Liver (tissue), 7 donors: ENCODE measurements at regions not wholly inside any gene's neighbourhood (a gene's known extent, or its start where the extent isn't known, plus 50 kb on each side); places are given as distances from the start of the nearest gene placed in this dataset.

Source experiments
- DNase-seq: peaks from one replicate; pipeline ENCODE4 v3.0.0-alpha.2; 2017; ENCODE audit warnings: low spot score
- H3K27ac ChIP-seq, 2 donors: one replicate each; pipeline ENCODE4 v1.7.0; 2013; ENCODE audit warnings: inconsistent platforms in 2 of 2, low read length in 2 of 2, control low read depth in 1 of 2, low read depth in 1 of 2, mild to moderate bottlenecking in 1 of 2
- H3K27me3 ChIP-seq, 4 donors: one replicate each; pipeline versions ENCODE4 v1.6.1 to v1.7.0; 2013; ENCODE audit warnings: low read length in 3 of 4, inconsistent platforms in 1 of 4, mild to moderate bottlenecking in 1 of 4, moderate library complexity in 1 of 4; ENCODE audit not compliant: control insufficient read depth in 4 of 4, insufficient read depth in 4 of 4
- H3K36me3 ChIP-seq, 4 donors: one replicate each; pipeline versions ENCODE4 v1.6.1 to v1.7.0; 2013; ENCODE audit warnings: low read length in 3 of 4, mild to moderate bottlenecking in 3 of 4, low read depth in 1 of 4, moderate library complexity in 1 of 4; ENCODE audit not compliant: control insufficient read depth in 4 of 4, insufficient read depth in 3 of 4
- H3K4me1 ChIP-seq, 4 donors: one replicate each; pipeline versions ENCODE4 v1.6.1 to v1.7.0; 2013; ENCODE audit warnings: low read length in 3 of 4, mild to moderate bottlenecking in 3 of 4, moderate library complexity in 1 of 4; ENCODE audit not compliant: control insufficient read depth in 4 of 4, insufficient read depth in 4 of 4
- H3K4me3 ChIP-seq, 3 donors: one replicate each; pipeline versions ENCODE4 v1.6.1 to v1.7.0; 2013; ENCODE audit warnings: low read length in 3 of 3, control low read depth in 1 of 3, low read depth in 1 of 3, mild to moderate bottlenecking in 1 of 3
- H3K9ac ChIP-seq, 2 donors: one replicate each; pipeline ENCODE4 v1.7.0; 2013; ENCODE audit warnings: low read length in 2 of 2, mild to moderate bottlenecking in 2 of 2, moderate library complexity in 2 of 2, control low read depth in 1 of 2, low read depth in 1 of 2
- H3K9me3 ChIP-seq, 4 donors: one replicate each; pipeline versions ENCODE4 v1.6.1 to v1.7.0; 2013; ENCODE audit warnings: low read length in 3 of 4; ENCODE audit not compliant: control insufficient read depth in 4 of 4
- ATF3 ChIP-seq: IDR thresholded peaks from 2 replicates; pipeline ENCODE4 v1.6.1; 2016; ENCODE audit warnings: antibody characterized with exemption
- FOXA1 ChIP-seq: IDR thresholded peaks from 2 replicates; pipeline ENCODE4 v1.6.1; 2016; ENCODE audit warnings: antibody characterized with exemption
- FOXA2 ChIP-seq: IDR thresholded peaks from 2 replicates; pipeline ENCODE4 v1.6.1; 2016; ENCODE audit warnings: antibody characterized with exemption
- HNF4A ChIP-seq, 2 donors: conservative IDR thresholded peaks; 2 replicates each; pipeline ENCODE4 v1.6.1; 2016; ENCODE audit warnings: antibody characterized with exemption in 2 of 2, mild to moderate bottlenecking in 2 of 2
- HNF4G ChIP-seq: IDR thresholded peaks from 2 replicates; pipeline ENCODE4 v1.6.1; 2016; ENCODE audit warnings: antibody characterized with exemption
- JUND ChIP-seq, 2 donors: IDR thresholded peaks; 2 replicates each; pipeline ENCODE4 v1.6.1; 2016; ENCODE audit warnings: antibody characterized with exemption in 2 of 2
- NR2F2 ChIP-seq: IDR thresholded peaks from 2 replicates; pipeline ENCODE4 v1.6.1; 2016; ENCODE audit warnings: antibody characterized with exemption
- RAD21 ChIP-seq, 2 donors: IDR thresholded peaks; 2 replicates each; pipeline ENCODE4 v1.6.1; 2016; ENCODE audit warnings: antibody characterized with exemption in 2 of 2, mild to moderate bottlenecking in 2 of 2
- RXRA ChIP-seq, 2 donors: IDR thresholded peaks; 2 replicates each; pipeline ENCODE4 v1.6.1; 2017 to 2018; ENCODE audit warnings: antibody characterized with exemption in 2 of 2, mild to moderate bottlenecking in 1 of 2
- SP1 ChIP-seq: IDR thresholded peaks from 2 replicates; pipeline ENCODE4 v1.6.1; 2018; ENCODE audit warnings: antibody characterized with exemption, mild to moderate bottlenecking
- TAF1 ChIP-seq: conservative IDR thresholded peaks from 2 replicates; pipeline ENCODE4 v1.6.1; 2016; ENCODE audit warnings: antibody characterized with exemption, mild to moderate bottlenecking
- YY1 ChIP-seq: IDR thresholded peaks from 2 replicates; pipeline ENCODE4 v1.6.1; 2016; ENCODE audit warnings: antibody characterized with exemption, mild to moderate bottlenecking
- ZBTB33 ChIP-seq: IDR thresholded peaks from 2 replicates; pipeline ENCODE4 v1.6.1; 2016; ENCODE audit warnings: antibody characterized with exemption
- WGBS: extraction: QIAGEN DNeasy Blood & Tissue Kit; methylation state at CpG from one replicate; pipeline ENCODE4 v1.1.7; 2013; 5-methylcytosine and 5-hydroxymethylcytosine counted together
- TF ChIP-seq, protein P1 (sequence below): IDR thresholded peaks from 2 replicates; pipeline ENCODE4 v1.6.1; 2016; ENCODE audit warnings: antibody characterized with exemption, mild to moderate bottlenecking
- donor health status: healthy.
- donor health status: healthy.
- donor health status: healthy.
- donor health status: healthy.

GRCh38 chr18:44392933-44393332, 287.8 kb upstream of the SETBP1 start:
- no peak for DNase-seq
- TF ChIP-seq YY1, result no peak
- TF ChIP-seq ZBTB33, result no peak
- TF ChIP-seq, protein P1, sequence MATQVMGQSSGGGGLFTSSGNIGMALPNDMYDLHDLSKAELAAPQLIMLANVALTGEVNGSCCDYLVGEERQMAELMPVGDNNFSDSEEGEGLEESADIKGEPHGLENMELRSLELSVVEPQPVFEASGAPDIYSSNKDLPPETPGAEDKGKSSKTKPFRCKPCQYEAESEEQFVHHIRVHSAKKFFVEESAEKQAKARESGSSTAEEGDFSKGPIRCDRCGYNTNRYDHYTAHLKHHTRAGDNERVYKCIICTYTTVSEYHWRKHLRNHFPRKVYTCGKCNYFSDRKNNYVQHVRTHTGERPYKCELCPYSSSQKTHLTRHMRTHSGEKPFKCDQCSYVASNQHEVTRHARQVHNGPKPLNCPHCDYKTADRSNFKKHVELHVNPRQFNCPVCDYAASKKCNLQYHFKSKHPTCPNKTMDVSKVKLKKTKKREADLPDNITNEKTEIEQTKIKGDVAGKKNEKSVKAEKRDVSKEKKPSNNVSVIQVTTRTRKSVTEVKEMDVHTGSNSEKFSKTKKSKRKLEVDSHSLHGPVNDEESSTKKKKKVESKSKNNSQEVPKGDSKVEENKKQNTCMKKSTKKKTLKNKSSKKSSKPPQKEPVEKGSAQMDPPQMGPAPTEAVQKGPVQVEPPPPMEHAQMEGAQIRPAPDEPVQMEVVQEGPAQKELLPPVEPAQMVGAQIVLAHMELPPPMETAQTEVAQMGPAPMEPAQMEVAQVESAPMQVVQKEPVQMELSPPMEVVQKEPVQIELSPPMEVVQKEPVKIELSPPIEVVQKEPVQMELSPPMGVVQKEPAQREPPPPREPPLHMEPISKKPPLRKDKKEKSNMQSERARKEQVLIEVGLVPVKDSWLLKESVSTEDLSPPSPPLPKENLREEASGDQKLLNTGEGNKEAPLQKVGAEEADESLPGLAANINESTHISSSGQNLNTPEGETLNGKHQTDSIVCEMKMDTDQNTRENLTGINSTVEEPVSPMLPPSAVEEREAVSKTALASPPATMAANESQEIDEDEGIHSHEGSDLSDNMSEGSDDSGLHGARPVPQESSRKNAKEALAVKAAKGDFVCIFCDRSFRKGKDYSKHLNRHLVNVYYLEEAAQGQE, result no peak
- peaks cover 0 to 5% (median 0%) of the 10 kb centered on the region in 4 donors for H3K27me3 ChIP-seq

DNA sequence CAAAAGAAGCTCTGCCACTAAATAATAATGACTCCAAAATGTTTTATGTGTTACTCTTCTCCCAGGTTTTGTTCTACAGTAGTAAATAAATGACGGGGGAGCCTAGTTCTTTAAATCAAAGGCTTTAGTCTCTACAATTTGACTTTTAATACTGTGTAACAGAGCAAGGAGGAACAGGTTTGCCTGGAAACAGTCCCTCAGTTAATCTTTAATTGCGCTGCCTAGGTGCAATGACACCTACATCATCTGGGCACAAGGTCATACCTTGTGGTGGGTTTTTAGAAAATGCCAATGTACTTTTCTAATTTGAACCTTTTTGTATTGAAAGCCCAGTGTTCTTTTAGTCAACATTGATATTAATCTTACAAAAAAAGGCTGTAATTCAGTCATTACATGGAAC, 287.3 kb upstream of the SETBP1 start:
- H3K4me3 ChIP-seq, result no peak overlapping the region
- no peaks in the 10 kb centered on the region for H3K4me1 ChIP-seq
- WGBS, result 66% methylated on average over 2 of the region's 2 CpGs
- TF ChIP-seq FOXA2, result no peak
- no peak for TF ChIP-seq FOXA1
- no peak for TF ChIP-seq SP1
- TF ChIP-seq HNF4A (conservative IDR thresholded peaks at IDR 0.05), result no peak
- no peak for TF ChIP-seq ZBTB33
- TF ChIP-seq TAF1, result no peak
- TF ChIP-seq RAD21 (IDR thresholded peaks at IDR 0.05), result no peak
- no peak for TF ChIP-seq HNF4G
- no peak for TF ChIP-seq ATF3
- TF ChIP-seq, protein P1, result no peak
- TF ChIP-seq RXRA (IDR thresholded peaks at IDR 0.05), result no peak
- TF ChIP-seq NR2F2, result no peak
- no peak for TF ChIP-seq JUND (IDR thresholded peaks at IDR 0.05)
- H3K36me3 ChIP-seq, result no peaks in the 10 kb centered on the region
- DNase-seq, result no peak
- H3K9me3 ChIP-seq, result no peaks in the 10 kb centered on the region
- no peak overlapping the region for H3K9ac ChIP-seq
- no peak overlapping the region for H3K27ac ChIP-seq
- H3K27me3 ChIP-seq, result peaks cover 0 to 5% (median 0%) of the 10 kb centered on the region in 4 donors

More at GRCh38 chr18:44392933-44393332, 287.8 kb upstream of the SETBP1 start:
- no peak overlapping the region for H3K9ac ChIP-seq
- no peaks in the 10 kb centered on the region for H3K9me3 ChIP-seq
- no peaks in the 10 kb centered on the region for H3K36me3 ChIP-seq
- no peak overlapping the region for H3K27ac ChIP-seq
- H3K4me1 ChIP-seq, result no peaks in the 10 kb centered on the region
- H3K4me3 ChIP-seq, result no peak overlapping the region
